ENCODE measurements at regions not wholly inside any gene's neighbourhood (a gene's known extent, or its start where the extent isn't known, plus 50 kb on each side); places are given as distances from the start of the nearest gene placed in this dataset.

- DNase-seq, result no peak
Observed at GRCh38 chr2:167411367-167411766, 523.1 kb downstream of the XIRP2 start.

GRCh38 chr2:167406558-167406957 is 518.3 kb downstream of the XIRP2 start:
- DNase-seq, result peak; percentile 35

GRCh38 chr2:167404627-167405284 is 516.5 kb downstream of the XIRP2 start:
- no peak for DNase-seq

GRCh38 chr2:167401309-167401708 is 513.0 kb downstream of the XIRP2 start:
- DNase-seq, result no peak

- DNase-seq, result no peak
Observed at GRCh38 chr2:167400546-167400945, 512.3 kb downstream of the XIRP2 start.

- DNase-seq, result no peak
Observed at GRCh38 chr2:167398873-167399272, 510.6 kb downstream of the XIRP2 start.

- no peak for DNase-seq
Observed at GRCh38 chr2:167388901-167389300, 500.6 kb downstream of the XIRP2 start.

- DNase-seq, result no peak
Observed at GRCh38 chr2:167388497-167388896, 500.2 kb downstream of the XIRP2 start.

GRCh38 chr2:167386694-167387093 is 498.4 kb downstream of the XIRP2 start:
- no peak for DNase-seq

- no peak for DNase-seq
Observed at GRCh38 chr2:167383610-167384194, 495.4 kb downstream of the XIRP2 start.

GRCh38 chr2:167381349-167381748 is 493.1 kb downstream of the XIRP2 start:
- DNase-seq, result no peak

GRCh38 chr2:167380555-167380954 is 492.3 kb downstream of the XIRP2 start:
- no peak for DNase-seq

GRCh38 chr2:167380094-167380493 is 491.8 kb downstream of the XIRP2 start:
- DNase-seq, result no peak

- no peak for DNase-seq
Observed at GRCh38 chr2:167369083-167369482, 480.8 kb downstream of the XIRP2 start.

- DNase-seq, result no peak
Observed at GRCh38 chr2:167368371-167368770, 480.1 kb downstream of the XIRP2 start.

GRCh38 chr2:167365216-167365615 is 476.9 kb downstream of the XIRP2 start:
- no peak for DNase-seq

- DNase-seq, result no peak
Observed at GRCh38 chr2:167361426-167361825, 473.1 kb downstream of the XIRP2 start.

- DNase-seq, result no peak
Observed at GRCh38 chr2:167355821-167356220, 467.5 kb downstream of the XIRP2 start.

GRCh38 chr2:167353605-167354280 is 465.5 kb downstream of the XIRP2 start:
- DNase-seq, result no peak

GRCh38 chr2:167345559-167345958 is 457.3 kb downstream of the XIRP2 start:
- no peak for DNase-seq

- DNase-seq, result no peak
Observed at GRCh38 chr2:167342769-167343168, 454.5 kb downstream of the XIRP2 start.

GRCh38 chr2:167340322-167340721 is 452.0 kb downstream of the XIRP2 start:
- DNase-seq, result no peak

- DNase-seq, result no peak
Observed at GRCh38 chr2:167336213-167336612, 447.9 kb downstream of the XIRP2 start.

GRCh38 chr2:167335541-167335992 is 447.3 kb downstream of the XIRP2 start:
- DNase-seq, result peak; percentile 10
